MM.1S (cell line): ENCODE measurements at regions not wholly inside any gene's neighbourhood (a gene's known extent, or its start where the extent isn't known, plus 50 kb on each side); places are given as distances from the start of the nearest gene placed in this dataset.

ENCODE experiments used
- DNase-seq: peaks from one replicate; pipeline ENCODE4 v3.0.0-alpha.2; 2015
- H2AFZ ChIP-seq: fragments of 300-600 bp; sonication (generic); 2 replicates; pipeline ENCODE4 v1.6.0; 2016; ENCODE audit warnings: antibody characterized with exemption, low read length
- H3F3A ChIP-seq: fragments of 300-600 bp; sonication (generic); 2 replicates; pipeline ENCODE4 v1.6.1; 2016; ENCODE audit warnings: mild to moderate bottlenecking, antibody characterized with exemption, low read length, moderate library complexity, mixed read lengths; ENCODE audit not compliant: insufficient read depth
- H3K27ac ChIP-seq: fragments of 300-600 bp; sonication (generic); 2 replicates; pipeline ENCODE4 v1.5.1; 2016; ENCODE audit warnings: mild to moderate bottlenecking, low read length
- H3K27me3 ChIP-seq: fragments of 300-600 bp; sonication (generic); replicated peaks from 2 replicates; pipeline ENCODE4 v1.6.0; 2016; ENCODE audit warnings: low read length; ENCODE audit not compliant: insufficient read depth
- H3K36me3 ChIP-seq: fragments of 300-600 bp; sonication (generic); replicated peaks from 2 replicates; pipeline ENCODE4 v1.6.1; 2016; ENCODE audit warnings: mild to moderate bottlenecking, low read length, mixed read lengths; ENCODE audit not compliant: insufficient read depth
- H3K4me1 ChIP-seq: fragments of 300-600 bp; sonication (generic); 2 replicates; pipeline ENCODE4 v1.6.1; 2016; ENCODE audit warnings: low read length, mixed read lengths
- H3K4me2 ChIP-seq: fragments of 300-600 bp; sonication (generic); 2 replicates; pipeline ENCODE4 v1.6.0; 2016; ENCODE audit warnings: low read depth, low read length
- H3K4me3 ChIP-seq: fragments of 300-600 bp; sonication (generic); 2 replicates; pipeline ENCODE4 v1.5.1; 2016; ENCODE audit warnings: low read length, mixed read lengths
- H3K79me2 ChIP-seq: fragments of 300-600 bp; sonication (generic); 2 replicates; pipeline ENCODE4 v1.6.1; 2016; ENCODE audit warnings: mixed run types, low read length, mixed read lengths
- H3K9ac ChIP-seq: fragments of 300-600 bp; sonication (generic); 2 replicates; pipeline ENCODE4 v1.6.1; 2016; ENCODE audit warnings: low read length, mixed read lengths
- H3K9me2 ChIP-seq: fragments of 300-600 bp; sonication (generic); replicated peaks from 2 replicates; pipeline ENCODE4 v1.6.1; 2016; ENCODE audit warnings: mild to moderate bottlenecking, low read length, mixed read lengths; ENCODE audit not compliant: insufficient read depth
- H3K9me3 ChIP-seq: fragments of 300-600 bp; sonication (generic); replicated peaks from 2 replicates; pipeline ENCODE4 v1.6.1; 2016; ENCODE audit warnings: mild to moderate bottlenecking, low read length, mixed read lengths; ENCODE audit not compliant: insufficient read depth
- H4K20me1 ChIP-seq: fragments of 300-600 bp; sonication (generic); 2 replicates; pipeline ENCODE4 v1.6.1; 2016; ENCODE audit warnings: mild to moderate bottlenecking, low read length, moderate library complexity, mixed read lengths; ENCODE audit not compliant: insufficient read depth
- CTCF ChIP-seq: fragments of 300-600 bp; sonication (generic); IDR thresholded peaks from 2 replicates; pipeline ENCODE4 v1.5.1; 2016; ENCODE audit warnings: antibody characterized with exemption, low read length, mixed read lengths
- EZH2 ChIP-seq: fragments of 300-600 bp; sonication (generic); optimal IDR thresholded peaks from 2 replicates; pipeline ENCODE3; 2017; ENCODE audit warnings: low read depth, mild to moderate bottlenecking, antibody characterized with exemption, low read length, mixed read lengths
- EZH2phosphoT487 ChIP-seq: fragments of 300-600 bp; sonication (generic); IDR thresholded peaks from 2 replicates; pipeline ENCODE4 v1.6.1; 2018; ENCODE audit warnings: antibody characterized with exemption, low read length

- no peak for DNase-seq
- Histone ChIP-seq H3K36me3 (no peaks in the 10 kb centered on the region), H3K27me3 (no peaks in the 10 kb centered on the region), H4K20me1 (no peaks in the 10 kb centered on the region), H3K9ac (no peak overlapping the region), H3K4me3 (no peak overlapping the region), H3K9me2 (no peaks in the 10 kb centered on the region), H3K79me2 (no peaks in the 10 kb centered on the region), H3K9me3 (no peaks in the 10 kb centered on the region), H2AFZ (no peak overlapping the region), H3K4me1 (no peaks in the 10 kb centered on the region), H3F3A (no peaks in the 10 kb centered on the region), H3K27ac (no peak overlapping the region), H3K4me2 (no peak overlapping the region)
- TF ChIP-seq EZH2 (no peak), CTCF (no peak), EZH2phosphoT487 (no peak)
These were observed 141.1 kb upstream of the CDK13 start for GRCh38 chr7:39808796-39809481.

- no peaks in the 10 kb centered on the region for H3K36me3 ChIP-seq
- no peaks in the 10 kb centered on the region for H3K27me3 ChIP-seq
- no peak overlapping the region for H3K4me3 ChIP-seq
- TF ChIP-seq EZH2phosphoT487 = no peak
- no peak for TF ChIP-seq CTCF
- TF ChIP-seq EZH2 = no peak
- H3K4me2 ChIP-seq = no peak overlapping the region
- no peak overlapping the region for H3K9ac ChIP-seq
- no peaks in the 10 kb centered on the region for H3K4me1 ChIP-seq
- no peaks in the 10 kb centered on the region for H3K9me2 ChIP-seq
- no peak overlapping the region for H2AFZ ChIP-seq
- no peak overlapping the region for H3K27ac ChIP-seq
- no peaks in the 10 kb centered on the region for H3K79me2 ChIP-seq
- no peaks in the 10 kb centered on the region for H3K9me3 ChIP-seq
- no peaks in the 10 kb centered on the region for H3F3A ChIP-seq
- no peak for DNase-seq
- H4K20me1 ChIP-seq = no peaks in the 10 kb centered on the region
These were observed 139.8 kb upstream of the CDK13 start for GRCh38 chr7:39810204-39810642.

- Histone ChIP-seq H3K27me3 (no peaks in the 10 kb centered on the region), H3K4me1 (no peaks in the 10 kb centered on the region), H3K4me3 (no peak overlapping the region), H3K36me3 (no peaks in the 10 kb centered on the region), H3F3A (no peaks in the 10 kb centered on the region), H4K20me1 (no peaks in the 10 kb centered on the region), H3K9ac (no peak overlapping the region), H3K4me2 (no peak overlapping the region), H3K9me3 (no peaks in the 10 kb centered on the region), H3K9me2 (no peaks in the 10 kb centered on the region), H3K79me2 (no peaks in the 10 kb centered on the region), H3K27ac (no peak overlapping the region), H2AFZ (no peak overlapping the region)
- DNase-seq = no peak
- no peak for TF ChIP-seq EZH2
- no peak for TF ChIP-seq CTCF
- no peak for TF ChIP-seq EZH2phosphoT487
These were observed 139.3 kb upstream of the CDK13 start for GRCh38 chr7:39810710-39811109.
